ENCODE measurements at regions not wholly inside any gene's neighbourhood (a gene's known extent, or its start where the extent isn't known, plus 50 kb on each side); places are given as distances from the start of the nearest gene placed in this dataset.

DNA sequence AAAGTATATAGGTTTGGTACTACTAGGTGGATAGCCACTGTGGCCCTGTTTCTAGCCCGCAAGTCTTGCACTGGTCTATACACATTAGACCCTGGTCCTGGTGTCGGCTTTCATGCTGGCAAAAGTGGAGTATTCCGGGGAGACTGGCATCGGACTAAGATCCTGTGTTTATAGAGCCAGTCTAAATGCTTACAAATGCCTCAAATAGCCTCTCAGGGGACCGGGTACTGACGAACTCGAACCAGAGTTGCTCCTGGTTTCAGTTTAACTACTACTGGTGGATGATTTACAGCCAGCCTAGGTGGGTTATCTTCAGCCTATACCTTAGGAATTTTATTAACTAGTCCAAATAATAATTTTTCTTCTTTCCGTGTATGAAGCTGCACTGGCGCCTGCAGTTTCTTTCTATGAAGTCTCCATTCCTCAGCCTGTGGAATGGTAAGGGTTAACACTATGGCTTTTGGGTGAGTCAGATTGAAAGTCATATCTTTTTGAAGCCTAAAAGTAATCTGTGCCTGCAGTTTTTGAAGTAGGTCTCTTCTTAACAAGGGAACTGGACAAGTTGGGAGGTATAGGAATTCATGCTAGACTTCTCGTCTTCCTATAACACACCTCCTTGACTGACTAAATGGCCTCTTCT, 51.3 kb downstream of the OR10H4 start:
- in situ Hi-C loops (cut with MboI; ENCODE audit: low sequenced_read_pairs): no loop called here

- in situ Hi-C loops (cut with MboI; ENCODE audit: low sequenced_read_pairs): no loop called here
These were observed 52.9 kb downstream of the OR10H4 start for GRCh38 chr19:16001481-16002312.

GRCh38 chr19:16002406-16003384, 53.9 kb downstream of the OR10H4 start:
- in situ Hi-C loops (cut with MboI; ENCODE audit: low sequenced_read_pairs): no loop called here

DNA sequence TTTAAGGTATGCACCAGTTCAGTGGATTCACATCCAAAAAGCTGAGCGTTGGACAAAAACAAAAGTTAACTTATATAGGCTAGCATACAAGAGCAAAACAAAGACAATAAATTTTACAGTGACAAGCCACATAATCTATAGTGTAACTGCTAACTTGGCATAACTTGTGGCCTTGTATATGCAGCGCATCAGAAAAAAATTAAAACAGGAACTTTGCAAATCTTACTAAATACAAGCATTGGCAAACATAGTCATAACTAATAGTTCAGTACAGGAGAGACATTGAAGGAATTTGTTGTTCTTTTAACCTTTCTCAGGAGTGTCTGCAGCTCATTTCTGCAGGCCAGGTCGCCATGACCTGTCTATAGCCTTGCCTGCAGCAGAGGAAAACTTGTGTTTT, 54.6 kb downstream of the OR10H4 start:
- in situ Hi-C loops (cut with MboI; ENCODE audit: low sequenced_read_pairs): no loop called here

GRCh38 chr19:16005925-16006324, 57.1 kb downstream of the OR10H4 start:
- in situ Hi-C loops (cut with MboI; ENCODE audit: low sequenced_read_pairs): no loop called here

- in situ Hi-C loops (cut with MboI; ENCODE audit: low sequenced_read_pairs): no loop called here
These were observed 63.7 kb upstream of the TPM4 start for GRCh38 chr19:16012552-16012951.

- in situ Hi-C loops (cut with MboI; ENCODE audit: low sequenced_read_pairs): no loop called here
These were observed 63.0 kb upstream of the TPM4 start for GRCh38 chr19:16013181-16013850.

GRCh38 chr19:16013851-16014840, 62.1 kb upstream of the TPM4 start:
- in situ Hi-C loops (cut with MboI; ENCODE audit: low sequenced_read_pairs): no loop called here

- in situ Hi-C loops (cut with MboI; ENCODE audit: low sequenced_read_pairs): no loop called here
These were observed 61.1 kb upstream of the TPM4 start for GRCh38 chr19:16014923-16015804.

- in situ Hi-C loops (cut with MboI; ENCODE audit: low sequenced_read_pairs): no loop called here
These were observed 60.5 kb upstream of the TPM4 start for GRCh38 chr19:16015805-16016173.

DNA sequence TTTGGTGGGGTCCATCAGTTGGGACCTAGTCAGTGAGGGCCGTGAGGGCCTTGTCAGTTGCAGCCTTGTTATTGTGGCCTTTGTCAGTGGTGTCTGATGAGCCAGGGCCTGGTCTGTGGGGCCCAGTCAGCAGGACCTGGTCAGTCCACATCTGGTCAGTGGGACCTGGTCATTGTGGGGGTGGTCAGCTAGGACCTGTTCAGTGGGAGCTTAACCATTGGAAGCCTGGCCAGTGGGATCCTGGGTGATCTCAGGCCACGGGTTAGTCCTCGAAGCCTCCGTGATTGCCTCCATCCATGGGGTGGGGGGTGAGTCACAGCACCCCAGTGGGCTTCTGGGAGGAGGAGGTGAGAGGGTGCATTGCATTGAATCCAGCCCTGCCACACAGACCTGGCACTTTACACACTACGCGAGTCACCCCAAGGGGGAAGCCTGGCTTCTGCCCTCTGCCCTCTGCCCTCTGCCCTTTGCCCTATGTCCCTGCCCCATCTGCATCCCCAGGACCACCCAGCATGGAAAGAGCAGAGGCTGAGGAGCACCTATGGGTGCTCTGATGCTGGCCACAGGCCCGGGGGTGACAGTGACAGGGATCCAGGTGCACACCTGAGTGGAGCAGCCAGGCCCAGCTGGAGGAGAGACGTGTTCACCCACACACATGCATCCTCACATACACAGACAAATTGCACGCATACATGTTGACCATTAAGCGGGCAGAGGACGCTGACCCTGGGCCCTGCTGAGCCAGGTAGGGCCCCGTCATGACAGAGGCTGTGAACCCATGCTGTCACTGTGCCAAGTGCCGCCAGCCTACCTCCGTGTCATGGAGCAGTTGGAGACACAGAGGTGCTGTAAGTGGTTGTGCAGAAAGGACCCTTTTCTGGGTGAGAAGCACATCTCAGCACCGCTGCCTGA, 59.8 kb upstream of the TPM4 start:
- in situ Hi-C loops (cut with MboI; ENCODE audit: low sequenced_read_pairs): no loop called here

GRCh38 chr19:16017138-16017490, 59.2 kb upstream of the TPM4 start:
- in situ Hi-C loops (cut with MboI; ENCODE audit: low sequenced_read_pairs): no loop called here

DNA sequence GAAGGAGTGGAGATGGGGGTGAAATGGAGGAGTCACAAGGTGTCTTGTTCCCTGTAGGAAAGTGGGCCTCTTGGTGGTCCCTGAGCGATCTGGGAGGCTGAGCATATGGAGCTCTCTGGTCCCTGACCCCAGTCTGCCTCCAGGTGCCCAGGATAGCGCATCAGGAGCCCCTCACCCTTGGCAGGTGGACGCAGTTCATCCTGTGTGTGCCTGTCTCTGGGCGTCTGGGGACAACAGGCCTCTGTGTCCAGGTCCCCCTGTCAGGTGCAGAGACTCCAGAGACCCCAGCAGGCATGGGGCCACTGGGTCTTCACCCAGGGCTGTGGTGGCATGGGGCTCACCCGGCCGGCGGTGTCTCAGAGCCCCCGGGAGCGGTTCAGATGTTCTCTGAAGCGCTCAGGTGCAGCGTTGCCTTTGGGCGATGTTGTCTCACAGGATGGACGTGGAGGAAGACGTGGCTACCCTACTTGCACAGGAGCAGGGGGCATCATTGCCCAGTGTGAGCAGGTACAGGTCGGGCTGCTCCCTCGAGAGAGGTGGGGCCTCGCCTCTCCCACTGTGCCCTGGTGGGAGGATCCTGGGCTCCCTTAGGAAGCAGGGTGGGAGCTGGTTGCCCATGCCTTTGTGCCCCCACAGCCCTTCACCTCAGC, 58.1 kb upstream of the TPM4 start:
- in situ Hi-C loops (cut with MboI; ENCODE audit: low sequenced_read_pairs): no loop called here

DNA sequence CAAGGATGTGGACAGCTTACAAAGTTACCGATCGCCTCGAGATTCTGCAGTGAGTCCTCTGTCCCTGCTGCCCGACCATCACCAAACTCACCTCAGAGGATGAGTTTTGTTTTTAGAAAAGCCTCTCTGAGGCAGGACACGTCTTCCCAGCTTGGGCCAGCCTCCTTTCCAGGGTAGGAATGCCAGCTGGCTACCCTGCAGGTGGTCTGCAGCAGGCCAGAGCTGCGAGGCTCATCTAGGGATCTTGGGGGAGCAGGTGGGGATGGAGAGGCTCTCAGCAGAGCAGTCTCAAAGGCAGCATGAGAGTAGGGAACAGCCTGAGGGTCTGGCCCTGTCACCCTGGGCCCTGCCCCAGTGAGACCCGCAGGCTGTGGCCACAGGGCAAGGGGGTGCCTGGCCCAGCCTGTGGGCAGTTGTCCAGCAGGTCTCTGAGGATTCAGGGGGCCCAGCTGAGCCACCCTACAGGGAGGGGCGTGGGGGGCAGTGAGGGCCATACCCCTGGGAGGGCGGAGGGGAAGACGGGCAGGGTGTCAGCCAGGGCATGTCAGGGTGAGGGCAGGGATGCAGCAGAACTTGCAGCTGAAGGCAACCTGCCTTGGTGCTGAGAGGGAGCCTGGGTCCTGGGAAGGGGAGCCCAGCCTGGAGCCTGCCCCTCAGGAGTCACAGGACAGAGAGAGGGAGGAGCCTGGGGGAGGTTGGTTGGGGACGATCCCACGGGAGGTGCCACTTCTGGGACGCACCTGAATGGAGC, 57.3 kb upstream of the TPM4 start:
- in situ Hi-C loops (cut with MboI; ENCODE audit: low sequenced_read_pairs): no loop called here

DNA sequence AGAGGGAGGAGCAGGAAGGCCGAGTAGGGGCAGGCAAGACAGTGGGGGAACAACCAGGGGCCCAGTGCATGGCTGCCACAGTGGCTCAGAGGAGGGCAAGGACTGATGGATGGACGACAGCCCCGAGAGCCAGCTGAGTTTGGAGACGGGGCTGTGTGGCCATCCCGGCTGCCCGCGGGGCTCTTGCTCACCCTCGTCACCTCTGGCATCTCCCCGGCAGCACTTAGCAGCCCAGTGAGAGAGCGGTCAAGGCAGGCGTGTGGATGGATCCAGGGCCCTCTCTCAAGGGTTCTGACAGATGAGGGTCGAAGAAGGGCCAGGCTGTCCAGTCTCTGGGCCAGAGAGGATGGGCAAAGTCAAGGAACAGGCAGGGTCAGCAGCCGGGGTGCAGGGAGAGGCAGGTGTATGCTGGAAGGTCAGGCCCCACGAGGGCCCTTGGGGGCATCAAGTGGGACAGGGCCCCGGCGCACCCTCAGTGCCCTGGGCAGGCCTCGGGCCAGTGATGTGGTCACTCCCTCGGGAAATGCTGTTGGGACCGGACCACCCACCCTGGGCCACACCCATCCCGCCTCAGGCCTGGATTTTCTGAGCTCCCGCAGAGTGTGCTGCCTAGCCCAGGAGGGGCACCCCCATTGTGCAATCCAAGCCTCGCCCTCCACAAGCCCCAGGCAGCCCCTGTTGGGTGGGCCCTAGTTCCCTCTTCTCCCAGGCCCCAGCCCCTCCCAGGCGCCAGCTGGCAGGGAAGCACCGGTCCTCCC, 56.4 kb upstream of the TPM4 start:
- in situ Hi-C loops (cut with MboI; ENCODE audit: low sequenced_read_pairs): no loop called here

- in situ Hi-C loops (cut with MboI; ENCODE audit: low sequenced_read_pairs): no loop called here
These were observed 54.5 kb upstream of the TPM4 start for GRCh38 chr19:16021796-16022195.

All from HL-60/S4 treated with retinoic acid at 250 ng/mL for 4 days and 3 days (cell line).